BLaER1 (cell line): ENCODE measurements at regions not wholly inside any gene's neighbourhood (a gene's known extent, or its start where the extent isn't known, plus 50 kb on each side); places are given as distances from the start of the nearest gene placed in this dataset.

Experiments
- H3K27ac ChIP-seq: shearing (Covaris generic); formaldehyde crosslinking; 2 replicates; pipeline ENCODE4 v1.8.1; 2022
- H3K27me3 ChIP-seq: shearing (Covaris generic); formaldehyde crosslinking; 2 replicates; pipeline ENCODE4 v1.8.1; 2022
- H3K36me3 ChIP-seq: shearing (Covaris generic); formaldehyde crosslinking; 2 replicates; pipeline ENCODE4 v1.8.1; 2022
- H3K4me1 ChIP-seq: shearing (Covaris generic); formaldehyde crosslinking; 2 replicates; pipeline ENCODE4 v1.8.1; 2022
- H3K4me2 ChIP-seq: shearing (Covaris generic); formaldehyde crosslinking; 2 replicates; pipeline ENCODE4 v1.8.1; 2022
- H3K4me3 ChIP-seq: shearing (Covaris generic); formaldehyde crosslinking; 2 replicates; pipeline ENCODE4 v1.8.1; 2022
- H3K9ac ChIP-seq: shearing (Covaris generic); formaldehyde crosslinking; 2 replicates; pipeline ENCODE4 v1.8.1; 2022
- H3K9me3 ChIP-seq: shearing (Covaris generic); formaldehyde crosslinking; 2 replicates; pipeline ENCODE4 v1.8.1; 2022
- H4K20me1 ChIP-seq: shearing (Covaris generic); formaldehyde crosslinking; 2 replicates; pipeline ENCODE4 v1.8.1; 2022
- Cebpa-rat ChIP-seq: shearing (Covaris generic); IDR thresholded peaks from 2 replicates; pipeline ENCODE4 v1.8.1; 2022

DNA sequence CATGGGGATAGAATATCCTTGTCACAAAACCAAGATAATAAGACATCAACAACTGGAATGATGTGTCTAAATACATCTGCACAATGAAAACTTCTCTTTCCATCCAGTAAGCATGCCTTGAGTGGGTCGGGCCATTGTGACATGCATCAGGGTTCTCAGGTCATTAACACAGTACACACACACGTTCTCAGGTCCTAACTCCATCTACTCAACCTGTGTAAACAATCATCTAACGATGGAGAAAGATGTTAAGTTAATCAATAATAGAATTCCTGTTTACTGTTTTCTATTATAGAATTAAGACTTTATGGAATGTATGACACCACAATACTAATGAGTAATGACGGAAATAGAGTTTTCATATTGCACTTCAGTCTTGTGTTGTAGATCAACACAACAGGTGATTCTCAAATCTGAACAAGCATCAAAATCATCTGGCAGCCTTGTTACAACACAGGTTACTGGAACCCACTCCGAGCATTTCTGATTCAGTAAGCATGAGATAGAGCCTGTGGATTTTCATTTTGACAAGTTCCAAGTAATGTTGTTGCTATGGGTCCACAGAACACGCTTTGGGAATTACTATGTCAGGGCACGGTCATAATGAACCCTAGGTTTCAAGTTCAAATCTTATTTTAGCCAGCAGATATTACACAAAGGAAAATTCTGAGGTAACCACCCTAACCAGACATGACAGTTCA, 315.8 kb upstream of the TEX13C start:
- Histone ChIP-seq H3K27ac (no peak overlapping the region), H3K9ac (no peak overlapping the region), H3K27me3 (peaks cover 77% of the 10 kb centered on the region), H3K4me2 (no peak overlapping the region), H3K36me3 (no peaks in the 10 kb centered on the region), H4K20me1 (no peaks in the 10 kb centered on the region), H3K4me3 (no peak overlapping the region), H3K4me1 (no peaks in the 10 kb centered on the region), H3K9me3 (no peaks in the 10 kb centered on the region)
- no peak for TF ChIP-seq Cebpa-rat

DNA sequence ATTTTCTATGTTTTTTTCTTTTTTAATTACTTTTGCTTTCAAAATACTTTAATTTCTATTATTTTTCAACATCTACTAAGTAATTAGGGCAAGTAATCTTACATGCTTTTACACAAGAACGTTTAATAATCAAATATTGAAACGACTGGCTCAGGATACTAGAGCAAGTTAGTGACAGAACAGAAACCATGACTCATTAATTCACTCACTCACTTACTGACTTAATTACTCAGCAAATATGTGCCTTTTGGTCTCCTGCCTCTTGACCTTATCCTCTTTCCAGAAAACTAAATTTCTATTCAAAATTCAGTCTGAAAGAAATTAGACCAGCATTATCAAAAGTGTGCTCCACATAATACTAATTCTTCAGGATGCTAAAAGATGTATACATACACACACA, 314.9 kb upstream of the TEX13C start:
- Histone ChIP-seq H3K27me3 (peaks cover 76% of the 10 kb centered on the region), H3K4me1 (no peaks in the 10 kb centered on the region), H3K27ac (no peak overlapping the region), H3K9me3 (no peaks in the 10 kb centered on the region), H3K4me3 (no peak overlapping the region), H4K20me1 (no peaks in the 10 kb centered on the region), H3K4me2 (no peak overlapping the region), H3K36me3 (no peaks in the 10 kb centered on the region), H3K9ac (no peak overlapping the region)
- TF ChIP-seq Cebpa-rat: no peak

DNA sequence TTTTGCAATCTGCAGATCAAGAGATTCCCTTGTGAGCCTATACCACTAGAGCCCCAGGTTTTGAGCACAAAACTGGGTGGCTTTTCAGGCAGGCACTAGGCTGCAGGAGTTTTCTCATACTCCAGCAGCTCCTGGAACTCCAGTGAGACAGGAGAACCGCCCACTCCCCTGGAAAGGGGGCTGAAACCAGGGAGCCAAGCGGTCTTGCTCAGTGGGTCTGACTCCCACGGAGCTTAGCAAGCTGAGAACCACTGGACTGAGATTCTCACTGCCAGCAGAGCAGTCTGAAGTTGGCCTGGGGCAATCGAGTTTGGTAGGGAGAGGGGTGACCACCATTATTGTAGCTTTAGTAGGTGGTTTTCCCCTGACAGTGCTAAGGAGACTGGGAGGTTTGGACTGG, 313.8 kb upstream of the TEX13C start:
- Histone ChIP-seq H3K27ac (no peak overlapping the region), H3K36me3 (no peaks in the 10 kb centered on the region), H3K27me3 (peaks cover 72% of the 10 kb centered on the region), H3K4me2 (no peak overlapping the region), H3K4me3 (no peak overlapping the region), H3K9me3 (no peaks in the 10 kb centered on the region; the same call in 1 of the 2 replicates), H3K9ac (no peak overlapping the region), H3K4me1 (no peaks in the 10 kb centered on the region), H4K20me1 (no peaks in the 10 kb centered on the region)
- TF ChIP-seq Cebpa-rat: no peak

DNA sequence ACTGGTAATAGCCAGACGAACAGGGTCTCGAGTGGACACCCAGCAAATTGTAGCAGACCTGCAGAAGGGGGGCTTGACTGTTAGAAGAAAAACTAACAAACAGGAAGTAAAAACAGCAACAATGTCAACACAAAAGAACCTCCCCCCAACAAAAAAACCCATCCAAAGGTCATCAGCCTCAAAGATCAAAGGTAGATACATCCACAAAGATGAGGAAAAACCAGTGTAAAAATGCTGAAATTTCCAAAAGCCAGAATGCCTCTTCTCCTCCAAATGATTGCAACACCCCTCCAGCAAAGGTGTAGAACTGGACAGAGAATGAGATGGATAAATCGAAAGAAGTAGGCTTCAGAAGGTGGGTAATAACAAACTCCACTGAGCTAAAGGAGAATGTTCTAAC, 313.0 kb upstream of the TEX13C start:
- H3K4me3 ChIP-seq: no peak overlapping the region
- H4K20me1 ChIP-seq: no peaks in the 10 kb centered on the region
- no peak overlapping the region for H3K27ac ChIP-seq
- no peak overlapping the region for H3K9ac ChIP-seq
- H3K4me2 ChIP-seq: no peak overlapping the region
- peaks cover 73% of the 10 kb centered on the region for H3K27me3 ChIP-seq
- no peaks in the 10 kb centered on the region for H3K36me3 ChIP-seq
- H3K9me3 ChIP-seq: no peaks in the 10 kb centered on the region; the same call in 1 of the 2 replicates
- no peaks in the 10 kb centered on the region for H3K4me1 ChIP-seq
- TF ChIP-seq Cebpa-rat: no peak

DNA sequence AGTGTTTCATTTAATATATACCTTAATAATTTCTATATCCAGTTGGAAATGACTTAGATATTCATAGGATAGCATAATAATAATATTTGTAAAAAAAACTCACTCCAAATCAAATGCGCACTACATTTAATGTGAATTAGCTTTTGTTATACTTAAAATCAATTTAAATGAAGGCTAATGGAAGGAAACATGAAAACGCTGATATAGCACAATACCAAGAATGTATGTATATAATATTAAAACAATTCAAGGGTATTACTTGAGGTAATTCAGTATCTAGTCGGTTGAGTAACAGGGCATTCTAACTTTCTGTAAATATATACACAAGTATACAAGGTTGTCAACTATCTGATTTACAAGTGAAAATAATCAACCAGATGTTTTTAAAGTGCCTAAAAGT, 307.1 kb upstream of the TEX13C start:
- no peaks in the 10 kb centered on the region for H3K36me3 ChIP-seq
- no peak overlapping the region for H3K4me2 ChIP-seq
- no peak for TF ChIP-seq Cebpa-rat
- no peaks in the 10 kb centered on the region; the same call in 1 of the 2 replicates for H3K9me3 ChIP-seq
- H3K27me3 ChIP-seq: peaks cover 52% of the 10 kb centered on the region
- H3K27ac ChIP-seq: no peak overlapping the region
- no peak overlapping the region for H3K4me3 ChIP-seq
- H4K20me1 ChIP-seq: no peaks in the 10 kb centered on the region
- no peaks in the 10 kb centered on the region for H3K4me1 ChIP-seq
- no peak overlapping the region for H3K9ac ChIP-seq

DNA sequence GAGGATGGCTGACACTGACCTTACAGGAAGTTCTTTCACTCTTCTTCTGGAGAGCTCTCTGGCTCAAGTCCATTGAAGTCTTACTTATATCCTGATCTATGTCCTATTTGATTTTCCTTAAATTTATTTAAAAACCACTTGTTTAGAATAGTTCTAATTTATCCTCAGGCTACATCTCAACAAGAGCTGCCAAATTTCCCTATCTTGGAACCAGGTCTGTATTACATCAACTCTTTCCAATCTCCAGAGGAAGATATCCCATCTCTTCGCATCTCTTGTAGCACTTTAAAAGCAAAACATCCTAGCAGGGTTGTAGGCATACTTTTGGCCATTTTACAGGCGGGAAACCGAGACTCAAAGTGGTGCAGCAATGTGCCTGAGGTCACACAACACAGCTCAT, 290.5 kb upstream of the TEX13C start:
- Histone ChIP-seq H3K27me3 (peaks cover 82% of the 10 kb centered on the region), H3K4me1 (no peaks in the 10 kb centered on the region), H3K9me3 (no peaks in the 10 kb centered on the region), H3K27ac (no peak overlapping the region), H4K20me1 (peaks cover 4% of the 10 kb centered on the region; the same call in 1 of the 2 replicates), H3K36me3 (no peaks in the 10 kb centered on the region), H3K4me2 (no peak overlapping the region), H3K4me3 (no peak overlapping the region), H3K9ac (no peak overlapping the region)
- TF ChIP-seq Cebpa-rat: no peak
